Transverse colon (tissue), 4 donors: ENCODE measurements at regions not wholly inside any gene's neighbourhood (a gene's known extent, or its start where the extent isn't known, plus 50 kb on each side); places are given as distances from the start of the nearest gene placed in this dataset.

Source experiments
- DNase-seq: peaks from one replicate; pipeline ENCODE4 v3.0.0-alpha.2; 2019
- H3K27ac ChIP-seq, 4 donors: fragments of 200-600 bp; sonication (generic); 2 replicates each; pipeline ENCODE4 v1.5.1; 2016 to 2018; ENCODE audit warnings: inconsistent platforms in 4 of 4
- H3K27me3 ChIP-seq: fragments of 200-600 bp; sonication (generic); 2 replicates; pipeline ENCODE4 v1.5.1; 2017; ENCODE audit warnings: inconsistent platforms
- H3K36me3 ChIP-seq, 4 donors: fragments of 200-600 bp; sonication (generic); 2 replicates each; pipeline ENCODE4 v1.5.1; 2017 to 2019; ENCODE audit warnings: inconsistent platforms in 4 of 4
- H3K4me1 ChIP-seq, 4 donors: fragments of 200-600 bp; sonication (generic); 2 replicates each; pipeline ENCODE4 v1.5.1; 2017 to 2020; ENCODE audit warnings: inconsistent platforms in 4 of 4
- H3K4me3 ChIP-seq, 4 donors: fragments of 200-600 bp; sonication (generic); 1 replicate in 1 of 4; 2 replicates in 3 of 4; pipeline versions ENCODE4 v1.5.1 to v1.6.1; 2017 to 2019; ENCODE audit warnings: inconsistent platforms in 4 of 4
- H3K9me3 ChIP-seq, 2 donors: fragments of 200-600 bp; sonication (generic); 2 replicates each; pipeline ENCODE4 v1.5.1; 2017 to 2019; ENCODE audit warnings: inconsistent platforms in 2 of 2
- EP300 ChIP-seq: sonication (generic); formaldehyde crosslinking; IDR thresholded peaks from one replicate; pipeline ENCODE4 v1.6.1; 2017; ENCODE audit warnings: antibody characterized with exemption, low read depth
- POLR2A ChIP-seq: fragments of 450-650 bp; IDR thresholded peaks from one replicate; pipeline ENCODE4 v1.6.1; 2016; ENCODE audit warnings: antibody characterized with exemption, mild to moderate bottlenecking, moderate library complexity
- POLR2AphosphoS5 ChIP-seq, 3 donors: sonication (generic); formaldehyde crosslinking; IDR thresholded peaks; one replicate each; pipeline ENCODE4 v1.6.1; 2016; ENCODE audit warnings: antibody characterized with exemption in 3 of 3
- WGBS, 2 donors: methylation state at CpG; one replicate each; pipeline ENCODE4 v1.1.5; 2018; ENCODE audit warnings: low coverage in 1 of 2; 5-methylcytosine and 5-hydroxymethylcytosine counted together
- in situ Hi-C, 4 donors: fragments of 200-750 bp; cut with MboI; loops; one replicate each; pipeline versions ENCODE4 v1.15.0 to v1.15.1; 2017; ENCODE audit warnings: low sequenced_read_pairs in 3 of 4, low pct_ligation_motif_present in 1 of 4, low pct_unique_long_range_greater_than_20kb in 1 of 4
- intact Hi-C: fragments of 100-400 bp; cut with DNase I; formaldehyde crosslinking; loops from one replicate; pipeline ENCODE4 v1.15.1; 2023; ENCODE audit warnings: low total_unique reads
- TF ChIP-seq, protein P1 (sequence below), 5 experiments: fragments of 200-600 bp in 3 of 5; fragments of 450-650 bp in 2 of 5; sonication (generic) in 3 of 5; IDR thresholded peaks; 1 replicate in 2 of 5; 2 replicates in 3 of 5; pipeline ENCODE4 v1.5.1; 2016 to 2017; ENCODE audit warnings: antibody characterized with exemption in 5 of 5, inconsistent platforms in 3 of 5, mild to moderate bottlenecking in 2 of 5, moderate library complexity in 1 of 5

DNA sequence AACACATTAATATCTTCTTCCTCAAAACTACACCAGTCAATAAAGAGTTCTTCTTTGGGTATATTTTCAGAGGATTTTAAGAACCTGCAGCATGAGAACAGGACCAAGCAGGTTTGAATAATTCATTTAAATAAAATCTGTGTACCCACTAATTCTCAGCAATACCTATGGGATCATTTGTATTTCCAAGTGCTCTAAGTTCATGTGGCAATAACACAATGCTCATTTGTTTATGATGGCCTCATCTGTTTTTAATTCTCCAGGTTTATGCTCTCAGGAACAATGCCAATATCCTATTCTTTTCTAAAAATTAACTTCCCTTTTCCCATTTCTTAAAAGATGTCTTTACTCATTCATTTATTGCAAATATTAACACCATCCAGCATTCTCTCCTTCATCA is 264.7 kb downstream of the METTL4 start:
- Histone ChIP-seq H3K4me3 (no peak overlapping the region), H3K9me3 (no peaks in the 10 kb centered on the region), H3K36me3 (no peaks in the 10 kb centered on the region), H3K27me3 (no peaks in the 10 kb centered on the region), H3K27ac (no peak overlapping the region), H3K4me1 (no peaks in the 10 kb centered on the region)
- in situ Hi-C loops: no loop called here
- TF ChIP-seq POLR2A (no peak), POLR2AphosphoS5 (IDR thresholded peaks at IDR 0.05) (no peak), EP300 (no peak)
- TF ChIP-seq, protein P1, sequence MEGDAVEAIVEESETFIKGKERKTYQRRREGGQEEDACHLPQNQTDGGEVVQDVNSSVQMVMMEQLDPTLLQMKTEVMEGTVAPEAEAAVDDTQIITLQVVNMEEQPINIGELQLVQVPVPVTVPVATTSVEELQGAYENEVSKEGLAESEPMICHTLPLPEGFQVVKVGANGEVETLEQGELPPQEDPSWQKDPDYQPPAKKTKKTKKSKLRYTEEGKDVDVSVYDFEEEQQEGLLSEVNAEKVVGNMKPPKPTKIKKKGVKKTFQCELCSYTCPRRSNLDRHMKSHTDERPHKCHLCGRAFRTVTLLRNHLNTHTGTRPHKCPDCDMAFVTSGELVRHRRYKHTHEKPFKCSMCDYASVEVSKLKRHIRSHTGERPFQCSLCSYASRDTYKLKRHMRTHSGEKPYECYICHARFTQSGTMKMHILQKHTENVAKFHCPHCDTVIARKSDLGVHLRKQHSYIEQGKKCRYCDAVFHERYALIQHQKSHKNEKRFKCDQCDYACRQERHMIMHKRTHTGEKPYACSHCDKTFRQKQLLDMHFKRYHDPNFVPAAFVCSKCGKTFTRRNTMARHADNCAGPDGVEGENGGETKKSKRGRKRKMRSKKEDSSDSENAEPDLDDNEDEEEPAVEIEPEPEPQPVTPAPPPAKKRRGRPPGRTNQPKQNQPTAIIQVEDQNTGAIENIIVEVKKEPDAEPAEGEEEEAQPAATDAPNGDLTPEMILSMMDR (IDR thresholded peaks at IDR 0.05): no peak
- intact Hi-C loops: no loop called here
- no peak for DNase-seq

DNA sequence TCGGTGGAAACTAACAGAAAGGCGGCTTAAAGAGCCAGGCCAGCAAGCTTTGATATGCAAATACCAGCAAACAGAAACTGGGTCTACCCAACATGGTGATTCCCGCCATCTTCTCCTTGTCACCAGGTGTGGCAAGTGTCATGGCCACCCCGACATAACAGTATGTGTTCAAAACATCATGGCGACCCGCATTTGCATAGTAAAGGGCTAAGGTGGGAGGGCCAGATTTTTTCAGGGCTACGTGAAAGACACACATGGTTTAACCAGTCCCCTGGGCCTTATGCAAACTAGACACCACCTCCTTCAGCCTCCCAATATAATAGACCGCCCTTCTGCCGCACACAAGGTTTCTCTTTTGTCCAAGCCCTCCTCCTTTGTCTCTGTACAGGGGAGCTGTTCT is 260.4 kb downstream of the METTL4 start:
- Histone ChIP-seq H3K27me3 (no peaks in the 10 kb centered on the region), H3K4me1 (no peaks in the 10 kb centered on the region), H3K4me3 (no peak overlapping the region), H3K9me3 (no peaks in the 10 kb centered on the region), H3K27ac (no peak overlapping the region), H3K36me3 (no peaks in the 10 kb centered on the region)
- 77 to 88% methylated on average over 4 to 9 of the region's 9 CpGs for WGBS, 2 donors
- in situ Hi-C loops: no loop called here
- intact Hi-C loops: no loop called here
- no peak for TF ChIP-seq POLR2AphosphoS5 (IDR thresholded peaks at IDR 0.05)
- TF ChIP-seq, protein P1 (IDR thresholded peaks at IDR 0.05): no peak
- no peak for TF ChIP-seq POLR2A
- TF ChIP-seq EP300: no peak
- DNase-seq: no peak

DNA sequence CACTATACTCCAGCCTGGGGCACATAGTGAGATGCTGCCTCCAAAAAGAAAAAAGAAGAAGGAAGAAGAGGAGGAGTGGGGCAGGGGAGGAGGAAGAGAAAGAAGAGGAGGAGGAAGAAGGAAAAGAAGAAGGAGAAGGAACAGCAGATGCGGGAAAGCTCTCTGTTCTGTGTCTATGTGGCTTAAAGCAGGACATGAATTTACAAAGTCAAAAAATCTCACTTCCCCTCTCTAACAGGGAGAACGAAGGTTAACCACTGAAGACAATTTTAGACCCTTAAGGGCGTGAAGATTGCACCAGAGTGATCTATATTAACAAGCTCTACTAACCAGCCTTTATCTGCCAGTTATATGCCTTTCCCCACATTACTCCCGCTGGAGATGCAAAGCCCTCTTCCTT is 258.9 kb downstream of the METTL4 start:
- in situ Hi-C loops: no loop called here
- no peak for DNase-seq
- H3K9me3 ChIP-seq: no peaks in the 10 kb centered on the region
- H3K4me3 ChIP-seq: no peak overlapping the region
- H3K27me3 ChIP-seq: no peaks in the 10 kb centered on the region
- H3K27ac ChIP-seq: no peak overlapping the region
- H3K36me3 ChIP-seq: no peaks in the 10 kb centered on the region
- WGBS, 2 donors: 41 to 42% methylated on average over 4 of the region's 4 CpGs
- H3K4me1 ChIP-seq: no peaks in the 10 kb centered on the region
- TF ChIP-seq EP300: no peak
- TF ChIP-seq POLR2AphosphoS5 (IDR thresholded peaks at IDR 0.05): no peak
- TF ChIP-seq POLR2A: no peak
- TF ChIP-seq, protein P1 (IDR thresholded peaks at IDR 0.05): no peak
- intact Hi-C loops: no loop called here

DNA sequence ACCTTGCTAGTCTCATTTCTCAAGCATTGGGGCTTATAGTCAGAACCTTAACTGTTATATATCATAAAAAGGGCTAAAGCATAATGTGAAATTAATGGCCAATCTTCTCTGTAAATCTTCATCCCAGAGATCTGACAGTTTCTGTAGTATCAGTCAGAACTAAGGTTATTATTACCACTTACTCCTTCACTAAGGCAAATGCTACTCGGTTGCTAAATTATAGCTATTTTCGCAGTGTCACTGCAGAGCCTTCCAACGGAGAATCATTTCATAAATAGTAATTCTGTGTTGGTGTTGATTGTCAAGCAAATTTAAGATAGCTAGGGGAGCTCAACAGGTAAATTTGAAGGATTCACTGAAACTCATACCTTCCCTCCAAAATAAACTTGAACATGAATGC is 258.0 kb downstream of the METTL4 start:
- Histone ChIP-seq H3K27ac (no peak overlapping the region), H3K4me3 (no peak overlapping the region), H3K4me1 (no peaks in the 10 kb centered on the region), H3K9me3 (no peaks in the 10 kb centered on the region), H3K27me3 (no peaks in the 10 kb centered on the region), H3K36me3 (no peaks in the 10 kb centered on the region)
- no peak for DNase-seq
- TF ChIP-seq POLR2AphosphoS5 (IDR thresholded peaks at IDR 0.05) (no peak), POLR2A (no peak), EP300 (no peak)
- TF ChIP-seq, protein P1 (IDR thresholded peaks at IDR 0.05): no peak
- in situ Hi-C loops (no loop called here), intact Hi-C loops (no loop called here)
- 79 to 84% methylated on average over 3 of the region's 3 CpGs for whole genome bisulfite sequencing, 2 donors
